GM21576 (cell line): ENCODE measurements at regions not wholly inside any gene's neighbourhood (a gene's known extent, or its start where the extent isn't known, plus 50 kb on each side); places are given as distances from the start of the nearest gene placed in this dataset.

Experiments used
- ATAC-seq: cut with Tn5 transposase; IDR thresholded peaks from one replicate; pipeline ENCODE4 v1.9.1; 2021; ENCODE audit warnings: mild to moderate bottlenecking, moderate library complexity; ENCODE audit not compliant: unreplicated experiment

- no peak for ATAC-seq
These were observed 2126.8 kb downstream of the PCDH9 start for GRCh38 chr13:65103351-65103750.

- ATAC-seq = no peak
These were observed 2134.7 kb downstream of the PCDH9 start for GRCh38 chr13:65095161-65096082.

DNA sequence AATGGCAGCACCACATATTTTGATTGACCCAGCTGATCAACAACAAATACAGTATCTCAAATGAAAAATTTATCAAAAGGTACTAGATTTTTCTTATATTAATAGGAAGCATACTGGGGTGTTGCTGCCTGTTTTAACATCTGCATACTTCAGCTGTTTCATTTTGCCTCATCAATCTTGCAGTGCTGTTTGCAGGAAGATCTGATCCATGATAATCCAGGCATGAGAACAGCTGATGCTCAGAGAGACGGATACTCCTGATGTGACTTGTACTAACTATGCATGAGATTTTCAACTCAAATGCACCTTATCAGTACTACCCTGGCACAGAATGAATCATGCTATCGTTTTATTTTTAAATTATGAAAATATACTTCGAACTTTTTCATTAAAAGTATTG lies 2136.8 kb downstream of the PCDH9 start:
- ATAC-seq = no peak

DNA sequence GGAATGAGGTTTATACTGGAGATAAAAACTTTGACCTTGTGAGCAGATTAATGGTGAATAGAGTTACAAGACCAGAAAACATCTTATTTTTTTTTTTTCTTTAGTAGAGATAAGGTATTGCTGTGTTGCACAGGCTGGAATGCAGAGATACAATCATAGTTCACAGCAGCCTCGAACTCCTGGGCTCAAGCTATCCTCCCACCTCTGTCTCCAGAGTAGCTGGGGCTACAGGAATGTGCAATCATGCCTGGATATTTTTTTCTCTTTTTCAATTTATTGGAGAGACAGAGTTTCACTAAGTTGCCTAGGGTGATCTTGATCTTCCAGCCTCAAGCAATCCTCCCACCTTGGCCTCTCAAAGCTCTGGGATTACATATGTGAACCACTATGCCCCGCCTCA lies 2139.1 kb downstream of the PCDH9 start:
- no peak for ATAC-seq

DNA sequence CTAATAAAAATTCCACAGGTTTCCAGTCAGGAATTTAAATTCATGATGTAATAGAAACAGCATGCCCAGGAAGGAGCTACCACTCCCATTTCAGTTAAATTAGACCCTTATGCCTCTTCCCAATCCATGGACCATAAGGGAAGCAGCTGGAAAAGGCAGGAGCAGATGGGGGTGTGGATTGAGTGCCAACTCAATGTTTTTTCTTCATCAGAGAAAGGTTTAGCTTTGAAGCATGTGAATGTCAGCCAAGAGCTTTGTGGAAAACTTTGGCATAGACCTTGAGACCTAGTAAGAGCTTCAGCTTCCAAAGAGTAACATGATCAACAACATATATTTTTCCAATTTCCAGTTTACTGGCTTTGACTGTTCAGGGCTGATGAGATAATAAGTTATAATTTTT lies 2139.9 kb downstream of the PCDH9 start:
- no peak for ATAC-seq

DNA sequence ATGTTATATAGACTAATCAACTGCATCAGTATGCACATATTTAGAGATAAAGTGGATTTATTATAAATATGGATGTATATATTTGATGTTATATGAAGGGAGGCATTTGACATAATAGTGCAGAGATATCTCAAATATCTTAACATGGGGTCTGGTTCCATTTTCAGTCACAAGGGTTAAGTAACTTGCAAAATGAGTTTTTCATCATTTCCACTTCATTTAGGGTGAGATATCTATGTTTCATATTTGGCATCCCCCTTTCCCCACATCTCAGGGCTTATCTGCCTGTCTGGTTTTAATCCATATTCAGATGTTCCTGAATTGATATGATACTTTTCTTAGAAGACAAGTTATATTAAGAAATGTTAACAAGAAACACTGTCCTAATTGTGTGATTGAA lies 2141.2 kb downstream of the PCDH9 start:
- ATAC-seq = no peak

GRCh38 chr13:65085977-65086376 lies 2144.2 kb downstream of the PCDH9 start:
- no peak for ATAC-seq

- ATAC-seq = no peak
These were observed 2155.9 kb downstream of the PCDH9 start for GRCh38 chr13:65074248-65074647.

DNA sequence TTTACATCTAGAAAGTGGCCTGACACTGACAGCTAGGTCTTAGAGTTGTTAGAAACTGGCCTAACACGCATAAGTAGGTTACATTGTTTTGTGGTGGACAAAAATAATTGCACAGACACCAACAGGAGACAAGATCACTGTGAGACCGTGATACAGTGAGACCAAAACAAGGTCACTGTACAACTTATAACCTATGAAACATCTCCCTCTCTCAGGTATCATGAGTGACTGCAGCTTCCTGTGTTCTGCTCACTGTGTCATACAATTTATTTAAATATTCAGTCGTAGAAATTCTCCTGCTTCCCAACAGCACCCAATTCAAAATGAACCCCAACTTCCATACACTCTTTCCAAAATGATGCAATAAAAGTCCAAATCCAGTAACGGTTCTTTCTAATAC lies 2165.2 kb downstream of the PCDH9 start:
- no peak for ATAC-seq

- ATAC-seq = no peak
These were observed 2166.4 kb downstream of the PCDH9 start for GRCh38 chr13:65063753-65064152.

- no peak for ATAC-seq
These were observed 2172.2 kb downstream of the PCDH9 start for GRCh38 chr13:65057986-65058385.

DNA sequence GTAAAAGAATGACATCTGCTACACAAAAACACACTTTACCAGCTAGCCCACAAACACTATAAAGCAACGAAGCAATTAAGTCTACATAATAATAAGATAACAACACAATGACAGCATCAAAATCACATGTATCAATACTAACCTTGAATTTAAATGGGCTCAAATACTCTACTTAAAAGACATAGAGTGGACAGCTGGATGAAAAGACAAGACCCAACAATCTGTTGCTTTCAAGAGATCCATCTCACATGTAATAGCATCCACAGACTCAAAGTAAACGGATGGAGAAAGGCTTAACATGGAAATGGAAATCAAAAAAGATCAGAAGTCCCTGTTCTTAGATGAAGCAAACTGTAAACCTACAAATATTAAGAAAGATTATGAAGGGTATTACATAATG lies 2175.9 kb downstream of the PCDH9 start:
- no peak for ATAC-seq

- no peak for ATAC-seq
These were observed 2193.1 kb downstream of the PCDH9 start for GRCh38 chr13:65036999-65037398.

- ATAC-seq = no peak
These were observed 2194.8 kb downstream of the PCDH9 start for GRCh38 chr13:65035302-65035701.

GRCh38 chr13:65034266-65034665 lies 2195.9 kb downstream of the PCDH9 start:
- ATAC-seq = no peak

- ATAC-seq = no peak
These were observed 2197.3 kb downstream of the PCDH9 start for GRCh38 chr13:65032825-65033224.

- no peak for ATAC-seq
These were observed 2202.0 kb downstream of the PCDH9 start for GRCh38 chr13:65028101-65028500.

- ATAC-seq = no peak
These were observed 2203.6 kb downstream of the PCDH9 start for GRCh38 chr13:65026505-65026904.

DNA sequence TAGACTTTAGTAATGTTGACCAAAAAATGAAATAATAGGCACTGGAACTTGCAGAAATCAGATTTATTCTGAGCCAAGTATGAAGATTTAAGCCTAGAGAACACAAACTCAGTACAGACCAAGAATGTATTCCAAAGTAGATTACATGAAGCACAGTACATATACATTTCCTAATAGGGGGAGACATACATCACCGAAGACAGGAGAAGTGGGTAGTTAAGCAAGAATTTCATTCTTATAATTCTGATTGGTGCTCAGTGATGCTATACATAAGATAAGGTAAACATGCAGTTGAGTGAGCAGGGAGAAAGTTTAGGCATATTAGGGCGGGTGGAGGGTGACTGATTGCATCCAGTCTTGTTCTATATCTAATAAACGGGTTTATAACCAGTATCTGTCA lies 2218.8 kb downstream of the PCDH9 start:
- no peak for ATAC-seq

- no peak for ATAC-seq
These were observed 2232.7 kb downstream of the PCDH9 start for GRCh38 chr13:64997438-64997837.

- ATAC-seq = peak; percentile 46
These were observed 2236.5 kb downstream of the PCDH9 start for GRCh38 chr13:64993514-64994164.

DNA sequence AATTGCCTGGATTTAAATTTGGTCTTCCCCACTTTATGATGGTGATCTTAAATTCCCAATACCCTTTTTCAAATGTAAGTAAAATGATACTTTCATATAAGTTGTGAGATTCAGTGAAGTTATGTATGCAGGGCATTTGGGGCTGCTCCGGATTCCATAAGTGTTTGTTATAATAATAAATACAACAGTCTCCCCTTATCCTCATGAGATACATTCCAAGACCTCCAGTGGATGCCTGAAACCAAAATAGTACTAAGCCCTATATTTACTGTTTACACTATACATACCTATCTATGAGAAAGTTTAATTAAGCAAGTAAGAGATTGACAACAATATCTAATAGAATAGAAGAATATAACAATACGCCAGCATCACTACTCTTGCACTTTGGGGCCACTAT lies 2237.8 kb downstream of the PCDH9 start:
- ATAC-seq = no peak
